Naive thymus-derived CD8-positive, alpha-beta T cell (primary cell): ENCODE measurements at regions not wholly inside any gene's neighbourhood (a gene's known extent, or its start where the extent isn't known, plus 50 kb on each side); places are given as distances from the start of the nearest gene placed in this dataset.

ENCODE experiments used
- ATAC-seq, 2 donors: fragments of 150-1000 bp; cut with Tn5 transposase in 1 of 2; sonication (Bioruptor Pico), chemical (Tn5 transposase) in 1 of 2; 1 replicate in 1 of 2; 2 replicates in 1 of 2; pipeline ENCODE4 v1.10.0; 2021; ENCODE audit warnings: mild to moderate bottlenecking in 2 of 2, moderate library complexity in 2 of 2
- POLR2A ChIA-PET: fragments of 350-600 bp; sonication (Branson Sonifier 250); formaldehyde crosslinking; loops from one replicate; lab custom pipeline; 2021; ENCODE audit warnings: antibody characterized with exemption; lab: Charles Lee
- DNase-seq, 10 donors: peaks; one replicate each; pipeline versions ENCODE4 v3.0.0 to v3.0.0-alpha.2; 2020 to 2022
- H3K27ac Mint-ChIP-seq, 10 donors: one replicate each; pipeline ENCODE4 v1.8.0; 2020 to 2022; ENCODE audit warnings: mild to moderate bottlenecking in 10 of 10, mixed read lengths in 10 of 10, moderate library complexity in 4 of 10, inconsistent platforms in 1 of 10
- H3K27me3 Mint-ChIP-seq, 5 donors: one replicate each; pipeline ENCODE4 v1.8.0; 2021 to 2022; ENCODE audit warnings: mixed read lengths in 5 of 5
- H3K36me3 Mint-ChIP-seq, 3 donors: one replicate each; pipeline ENCODE4 v1.8.0; 2020 to 2022; ENCODE audit warnings: mixed read lengths in 3 of 3, mild to moderate bottlenecking in 2 of 3, inconsistent platforms in 1 of 3
- H3K4me1 Mint-ChIP-seq, 4 donors: one replicate each; pipeline ENCODE4 v1.8.0; 2021 to 2022; ENCODE audit warnings: mixed read lengths in 4 of 4
- H3K4me3 Mint-ChIP-seq, 10 donors: one replicate each; pipeline ENCODE4 v1.8.0; 2020 to 2022; ENCODE audit warnings: mild to moderate bottlenecking in 10 of 10, mixed read lengths in 10 of 10, moderate library complexity in 6 of 10, inconsistent platforms in 1 of 10
- H3K9me3 Mint-ChIP-seq, 9 donors: one replicate each; pipeline ENCODE4 v1.8.0; 2020 to 2022; ENCODE audit warnings: mixed read lengths in 9 of 9, mild to moderate bottlenecking in 3 of 9, inconsistent platforms in 1 of 9, moderate library complexity in 1 of 9

GRCh38 chr11:129273944-129274711 lies 82.0 kb upstream of the ARHGAP32 start:
- POLR2A ChIA-PET, result no interaction called here
- DNase-seq (no peak), ATAC-seq (no peak)
- H3K9me3 Mint-ChIP-seq, result no peaks in the 10 kb centered on the region
- H3K4me1 Mint-ChIP-seq, result peaks cover 11 to 58% (median 39%) of the 10 kb centered on the region in 4 donors
- H3K27me3 Mint-ChIP-seq, result peaks cover 0 to 12% (median 0%) of the 10 kb centered on the region in 5 donors
- H3K27ac Mint-ChIP-seq, result no peak overlapping the region
- no peaks in the 10 kb centered on the region for H3K36me3 Mint-ChIP-seq
- H3K4me3 Mint-ChIP-seq, result peak overlapping the region in 1 of 10 donors; percentile 25

GRCh38 chr11:129273322-129273721 lies 81.2 kb upstream of the ARHGAP32 start:
- Mint-ChIP-seq H3K27ac (no peak overlapping the region), H3K4me1 (peaks cover 11 to 57% (median 38%) of the 10 kb centered on the region in 4 donors), H3K4me3 (no peak overlapping the region), H3K36me3 (no peaks in the 10 kb centered on the region), H3K27me3 (peaks cover 0 to 10% (median 0%) of the 10 kb centered on the region in 5 donors), H3K9me3 (no peaks in the 10 kb centered on the region)
- no peak for ATAC-seq
- no peak for DNase-seq
- POLR2A ChIA-PET, result no interaction called here

- POLR2A ChIA-PET, result interaction anchor here (1.7 kb wide), 1 partner anchor 9 kb away, joined by 4 read pairs; no protein-coding TSS in a partner anchor
- no peak overlapping the region for H3K4me3 Mint-ChIP-seq
- H3K4me1 Mint-ChIP-seq, result peaks cover 8 to 53% (median 30%) of the 10 kb centered on the region in 4 donors
- no peaks in the 10 kb centered on the region for H3K9me3 Mint-ChIP-seq
- H3K27me3 Mint-ChIP-seq, result peaks cover 0 to 3% (median 0%) of the 10 kb centered on the region in 5 donors
- H3K36me3 Mint-ChIP-seq, result no peaks in the 10 kb centered on the region
- no peak for ATAC-seq
- no peak for DNase-seq
- peak overlapping the region in 3 of 10 donors; percentile 5 to 18 (median 16) for H3K27ac Mint-ChIP-seq
Measured at GRCh38 chr11:129271030-129271429, 78.9 kb upstream of the ARHGAP32 start.

GRCh38 chr11:129270446-129270845 lies 78.3 kb upstream of the ARHGAP32 start:
- peak overlapping the region in 8 of 10 donors; percentile 5 to 85 (median 35) for H3K27ac Mint-ChIP-seq
- DNase-seq, result peak in 2 of 10 donors; percentile 6 to 9
- POLR2A ChIA-PET, result interaction anchor here (1.7 kb wide), 1 partner anchor 9 kb away, joined by 4 read pairs; no protein-coding TSS in a partner anchor
- H3K4me1 Mint-ChIP-seq, result peaks cover 8 to 50% (median 30%) of the 10 kb centered on the region in 4 donors
- peak overlapping the region in 3 of 10 donors; percentile 3 to 60 (median 57) for H3K4me3 Mint-ChIP-seq
- no peaks in the 10 kb centered on the region for H3K36me3 Mint-ChIP-seq
- no peaks in the 10 kb centered on the region for H3K9me3 Mint-ChIP-seq
- H3K27me3 Mint-ChIP-seq, result peaks cover 0 to 2% (median 0%) of the 10 kb centered on the region in 5 donors
- peak in 1 of 2 donors; percentile 33 for ATAC-seq

GRCh38 chr11:129268371-129268770 lies 76.2 kb upstream of the ARHGAP32 start:
- POLR2A ChIA-PET, result interaction anchor here (0.7 kb wide), 1 partner anchor 43 kb away, joined by 6 read pairs; no protein-coding TSS in a partner anchor
- Mint-ChIP-seq H3K4me1 (peaks cover 10 to 38% (median 28%) of the 10 kb centered on the region in 4 donors), H3K9me3 (no peaks in the 10 kb centered on the region), H3K27ac (no peak overlapping the region), H3K4me3 (no peak overlapping the region), H3K27me3 (no peaks in the 10 kb centered on the region), H3K36me3 (peaks cover 0 to 2% (median 0%) of the 10 kb centered on the region in 3 donors)
- no peak for ATAC-seq
- no peak for DNase-seq

GRCh38 chr11:129267716-129268115 lies 75.6 kb upstream of the ARHGAP32 start:
- no peak for ATAC-seq
- Mint-ChIP-seq H3K27me3 (no peaks in the 10 kb centered on the region), H3K9me3 (no peaks in the 10 kb centered on the region), H3K36me3 (peaks cover 0 to 3% (median 0%) of the 10 kb centered on the region in 3 donors), H3K4me1 (peaks cover 11 to 35% (median 28%) of the 10 kb centered on the region in 4 donors), H3K27ac (no peak overlapping the region), H3K4me3 (no peak overlapping the region)
- no peak for DNase-seq
- POLR2A ChIA-PET, result no interaction called here

GRCh38 chr11:129266536-129266935 lies 74.4 kb upstream of the ARHGAP32 start:
- POLR2A ChIA-PET, result no interaction called here
- no peaks in the 10 kb centered on the region for H3K9me3 Mint-ChIP-seq
- peaks cover 0 to 3% (median 0%) of the 10 kb centered on the region in 3 donors for H3K36me3 Mint-ChIP-seq

GRCh38 chr11:129265125-129265788 lies 73.1 kb upstream of the ARHGAP32 start:
- DNase-seq (no peak), ATAC-seq (no peak)
- POLR2A ChIA-PET, result no interaction called here
- H3K4me3 Mint-ChIP-seq, result no peak overlapping the region
- peaks cover 0 to 3% (median 0%) of the 10 kb centered on the region in 3 donors for H3K36me3 Mint-ChIP-seq
- H3K27ac Mint-ChIP-seq, result no peak overlapping the region
- H3K9me3 Mint-ChIP-seq, result no peaks in the 10 kb centered on the region
- H3K4me1 Mint-ChIP-seq, result peaks cover 3 to 13% (median 10%) of the 10 kb centered on the region in 4 donors
- no peaks in the 10 kb centered on the region for H3K27me3 Mint-ChIP-seq

More at GRCh38 chr11:129266536-129266935, 74.4 kb upstream of the ARHGAP32 start:
- Mint-ChIP-seq H3K4me3 (no peak overlapping the region), H3K27me3 (no peaks in the 10 kb centered on the region), H3K27ac (no peak overlapping the region), H3K4me1 (peaks cover 11 to 25% (median 22%) of the 10 kb centered on the region in 4 donors)
- DNase-seq, result no peak
- no peak for ATAC-seq

- Mint-ChIP-seq H3K27me3 (peaks cover 0 to 1% (median 0%) of the 10 kb centered on the region in 5 donors), H3K27ac (no peak overlapping the region), H3K4me1 (peaks cover 3 to 11% (median 7%) of the 10 kb centered on the region in 4 donors), H3K9me3 (no peaks in the 10 kb centered on the region), H3K4me3 (no peak overlapping the region), H3K36me3 (peaks cover 0 to 3% (median 0%) of the 10 kb centered on the region in 3 donors)
- POLR2A ChIA-PET, result no interaction called here
- ATAC-seq (no peak), DNase-seq (no peak)
Measured at GRCh38 chr11:129264114-129264513, 72.0 kb upstream of the ARHGAP32 start.

- DNase-seq (no peak), ATAC-seq (no peak)
- POLR2A ChIA-PET, result no interaction called here
- H3K4me3 Mint-ChIP-seq, result no peak overlapping the region
- H3K9me3 Mint-ChIP-seq, result no peaks in the 10 kb centered on the region
- peaks cover 0 to 1% (median 0%) of the 10 kb centered on the region in 5 donors for H3K27me3 Mint-ChIP-seq
- H3K4me1 Mint-ChIP-seq, result peaks cover 0 to 3% (median under 1%) of the 10 kb centered on the region in 4 donors
- H3K36me3 Mint-ChIP-seq, result peaks cover 0 to 3% (median 0%) of the 10 kb centered on the region in 3 donors
- H3K27ac Mint-ChIP-seq, result no peak overlapping the region
Measured at GRCh38 chr11:129260750-129261149, 68.6 kb upstream of the ARHGAP32 start.

- DNase-seq (no peak), ATAC-seq (no peak)
- peaks cover 0 to 1% (median 0%) of the 10 kb centered on the region in 5 donors for H3K27me3 Mint-ChIP-seq
- H3K4me1 Mint-ChIP-seq, result peaks cover 0 to 3% (median under 1%) of the 10 kb centered on the region in 4 donors
- no peaks in the 10 kb centered on the region for H3K9me3 Mint-ChIP-seq
- H3K27ac Mint-ChIP-seq, result no peak overlapping the region
- POLR2A ChIA-PET, result no interaction called here
- H3K4me3 Mint-ChIP-seq, result no peak overlapping the region
- peaks cover 0 to 3% (median 0%) of the 10 kb centered on the region in 3 donors for H3K36me3 Mint-ChIP-seq
Measured at GRCh38 chr11:129259931-129260348, 67.8 kb upstream of the ARHGAP32 start.

- ATAC-seq (no peak), DNase-seq (no peak)
- H3K36me3 Mint-ChIP-seq, result no peaks in the 10 kb centered on the region
- H3K27ac Mint-ChIP-seq, result no peak overlapping the region
- H3K4me1 Mint-ChIP-seq, result peaks cover 0 to 2% (median 0%) of the 10 kb centered on the region in 4 donors
- POLR2A ChIA-PET, result no interaction called here
- no peak overlapping the region for H3K4me3 Mint-ChIP-seq
- no peaks in the 10 kb centered on the region for H3K9me3 Mint-ChIP-seq
- H3K27me3 Mint-ChIP-seq, result peaks cover 0 to 1% (median 0%) of the 10 kb centered on the region in 5 donors
Measured at GRCh38 chr11:129258205-129258604, 66.1 kb upstream of the ARHGAP32 start.
